ENCODE measurements at regions not wholly inside any gene's neighbourhood (a gene's known extent, or its start where the extent isn't known, plus 50 kb on each side); places are given as distances from the start of the nearest gene placed in this dataset.

GRCh38 chr16:54564841-54565240 is 278.3 kb upstream of the IRX3 start:
- Histone ChIP-seq H3K4me1 (ENCODE audit: control insufficient read depth in 5 of 5, insufficient read depth in 5 of 5, low read length in 5 of 5) (no peaks in the 10 kb centered on the region), H3K9ac (ENCODE audit: insufficient read depth in 1 of 2, low read length in 2 of 2) (no peak overlapping the region), H3K36me3 (ENCODE audit: control insufficient read depth in 4 of 4, insufficient read depth in 4 of 4, low read length in 4 of 4) (no peaks in the 10 kb centered on the region), H3K4me3 (no peak overlapping the region), H3K9me3 (ENCODE audit: control insufficient read depth in 4 of 4, insufficient read depth in 3 of 4, low read length in 3 of 4) (peaks cover 0 to 2% (median 0%) of the 10 kb centered on the region in 4 donors), H3K27me3 (ENCODE audit: control insufficient read depth in 3 of 3, insufficient read depth in 3 of 3, low read length in 2 of 3) (no peaks in the 10 kb centered on the region), H3K27ac (ENCODE audit: low read depth in 1 of 2, low read length in 1 of 2) (no peak overlapping the region)
- ATAC-seq (ENCODE audit: insufficient read depth, low FRiP score) = no peak
- no peak for DNase-seq
- no peak for TF ChIP-seq CTCF (IDR thresholded peaks at IDR 0.05; ENCODE audit: control extremely low read depth, extremely low read depth)
- 73 to 87% methylated on average over 4 of the region's 4 CpGs for WGBS, 2 donors

- TF ChIP-seq CTCF (IDR thresholded peaks at IDR 0.05; ENCODE audit: control extremely low read depth, extremely low read depth) = no peak
- Histone ChIP-seq H3K4me3 (no peak overlapping the region), H3K9ac (ENCODE audit: insufficient read depth in 1 of 2, low read length in 2 of 2) (no peak overlapping the region), H3K27me3 (ENCODE audit: control insufficient read depth in 3 of 3, insufficient read depth in 3 of 3, low read length in 2 of 3) (no peaks in the 10 kb centered on the region), H3K27ac (ENCODE audit: low read depth in 1 of 2, low read length in 1 of 2) (no peak overlapping the region), H3K36me3 (ENCODE audit: control insufficient read depth in 4 of 4, insufficient read depth in 4 of 4, low read length in 4 of 4) (no peaks in the 10 kb centered on the region), H3K9me3 (ENCODE audit: control insufficient read depth in 4 of 4, insufficient read depth in 3 of 4, low read length in 3 of 4) (peaks cover 0 to 2% (median under 1%) of the 10 kb centered on the region in 4 donors), H3K4me1 (ENCODE audit: control insufficient read depth in 5 of 5, insufficient read depth in 5 of 5, low read length in 5 of 5) (no peaks in the 10 kb centered on the region)
- 53 to 69% methylated on average over 3 of the region's 3 CpGs for WGBS, 2 donors
- no peak for DNase-seq
- ATAC-seq (ENCODE audit: insufficient read depth, low FRiP score) = no peak
Measured at GRCh38 chr16:54554581-54554980, 268.0 kb upstream of the IRX3 start.

- Histone ChIP-seq H3K36me3 (ENCODE audit: control insufficient read depth in 4 of 4, insufficient read depth in 4 of 4, low read length in 4 of 4) (no peaks in the 10 kb centered on the region), H3K9ac (ENCODE audit: insufficient read depth in 1 of 2, low read length in 2 of 2) (no peak overlapping the region), H3K4me1 (ENCODE audit: control insufficient read depth in 5 of 5, insufficient read depth in 5 of 5, low read length in 5 of 5) (no peaks in the 10 kb centered on the region), H3K27me3 (ENCODE audit: control insufficient read depth in 3 of 3, insufficient read depth in 3 of 3, low read length in 2 of 3) (peaks cover 0 to 28% (median 13%) of the 10 kb centered on the region in 3 donors), H3K27ac (ENCODE audit: low read depth in 1 of 2, low read length in 1 of 2) (no peak overlapping the region), H3K4me3 (no peak overlapping the region), H3K9me3 (ENCODE audit: control insufficient read depth in 4 of 4, insufficient read depth in 3 of 4, low read length in 3 of 4) (peaks cover 0 to 1% (median 0%) of the 10 kb centered on the region in 4 donors)
- no peak for TF ChIP-seq CTCF (IDR thresholded peaks at IDR 0.05; ENCODE audit: control extremely low read depth, extremely low read depth)
- ATAC-seq (ENCODE audit: insufficient read depth, low FRiP score) (no peak), DNase-seq (no peak)
- WGBS, 2 donors = 79 to 89% methylated on average over 7 of the region's 7 CpGs
Measured at GRCh38 chr16:54548281-54548680, 261.7 kb upstream of the IRX3 start.

GRCh38 chr16:54547052-54547451 is 260.5 kb upstream of the IRX3 start:
- H3K4me1 ChIP-seq (ENCODE audit: control insufficient read depth in 5 of 5, insufficient read depth in 5 of 5, low read length in 5 of 5) = no peaks in the 10 kb centered on the region
- WGBS, 2 donors = 82 to 95% methylated on average over 4 of the region's 4 CpGs
- H3K4me3 ChIP-seq = no peak overlapping the region
- H3K36me3 ChIP-seq (ENCODE audit: control insufficient read depth in 4 of 4, insufficient read depth in 4 of 4, low read length in 4 of 4) = no peaks in the 10 kb centered on the region
- DNase-seq (no peak), ATAC-seq (ENCODE audit: insufficient read depth, low FRiP score) (no peak)
- H3K9ac ChIP-seq (ENCODE audit: insufficient read depth in 1 of 2, low read length in 2 of 2) = no peak overlapping the region
- H3K9me3 ChIP-seq (ENCODE audit: control insufficient read depth in 4 of 4, insufficient read depth in 3 of 4, low read length in 3 of 4) = peaks cover 0 to 1% (median 0%) of the 10 kb centered on the region in 4 donors
- TF ChIP-seq CTCF (IDR thresholded peaks at IDR 0.05; ENCODE audit: control extremely low read depth, extremely low read depth) = no peak
- no peak overlapping the region for H3K27ac ChIP-seq (ENCODE audit: low read depth in 1 of 2, low read length in 1 of 2)
- peaks cover 0 to 35% (median 16%) of the 10 kb centered on the region in 3 donors for H3K27me3 ChIP-seq (ENCODE audit: control insufficient read depth in 3 of 3, insufficient read depth in 3 of 3, low read length in 2 of 3)
